ENCODE measurements at regions not wholly inside any gene's neighbourhood (a gene's known extent, or its start where the extent isn't known, plus 50 kb on each side); places are given as distances from the start of the nearest gene placed in this dataset.
"Not testable (repeated sequence)": the region's sequence is repeated elsewhere in the genome, so short reads cannot be mapped to it uniquely, and the experiment has no call there.

DNA sequence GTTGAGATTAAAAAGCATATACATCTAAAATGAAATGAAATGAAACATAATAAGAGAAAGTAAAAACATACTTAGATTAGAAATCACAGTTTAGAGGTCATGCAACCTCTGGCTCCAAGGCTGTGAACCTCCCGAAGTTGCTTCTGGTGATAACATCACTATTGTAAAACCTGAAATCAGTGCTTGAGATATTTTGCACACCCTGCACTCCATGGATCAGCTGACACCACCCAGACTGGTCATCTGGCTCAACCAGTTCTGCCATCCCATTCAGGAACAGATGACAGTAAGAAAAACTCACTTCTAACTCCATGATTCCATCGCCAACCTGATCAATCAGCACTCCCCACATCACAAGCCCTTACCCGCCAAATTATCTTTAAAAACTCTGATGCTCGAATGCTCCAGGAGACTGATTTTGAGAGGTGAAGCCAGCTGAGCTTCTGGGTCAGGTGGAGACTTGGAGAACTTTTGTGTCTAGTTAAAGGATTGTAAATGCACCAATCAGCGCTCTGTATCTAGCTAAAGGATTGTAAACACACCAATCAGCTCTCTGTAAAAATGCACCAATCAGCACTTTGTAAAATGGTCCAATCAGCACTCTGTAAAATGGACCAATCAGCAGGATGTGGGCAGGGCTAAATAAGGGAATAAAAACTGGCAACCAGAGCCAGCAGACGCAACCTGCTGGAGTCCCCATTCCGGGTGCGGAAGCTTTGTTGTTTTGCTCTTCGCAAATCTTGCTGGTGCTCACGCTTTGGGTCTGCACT lies 162.6 kb upstream of the MAGI2 start:
- DNase-seq = no peak

DNA sequence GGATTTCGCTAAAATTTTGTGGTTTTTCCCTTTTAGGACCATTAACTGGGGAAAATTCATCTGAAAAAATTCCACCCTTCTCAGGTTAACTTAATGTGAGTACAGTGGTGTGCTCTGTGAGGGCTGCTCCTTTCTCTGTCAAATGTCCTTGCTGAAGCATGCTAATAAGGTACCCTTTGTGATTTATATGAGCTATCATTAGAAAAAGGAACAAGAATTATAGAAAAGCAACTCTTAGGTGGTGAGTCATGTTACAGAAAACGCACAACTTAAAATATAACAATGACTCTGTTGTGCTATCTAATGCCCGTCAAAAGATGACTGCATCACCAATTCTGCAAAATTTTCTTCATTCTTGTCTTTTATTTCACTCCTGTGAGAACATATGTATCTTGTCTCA lies 162.0 kb upstream of the MAGI2 start:
- DNase-seq = no peak

- no peak for DNase-seq
These were observed 159.4 kb upstream of the MAGI2 start for GRCh38 chr7:79612903-79613302.

GRCh38 chr7:79612022-79612421 lies 158.6 kb upstream of the MAGI2 start:
- DNase-seq = no peak

GRCh38 chr7:79610748-79611304 lies 157.4 kb upstream of the MAGI2 start:
- no peak for DNase-seq

GRCh38 chr7:79610313-79610712 lies 156.8 kb upstream of the MAGI2 start:
- DNase-seq = no peak

GRCh38 chr7:79608005-79608404 lies 154.5 kb upstream of the MAGI2 start:
- DNase-seq = no peak

GRCh38 chr7:79604841-79605240 lies 151.4 kb upstream of the MAGI2 start:
- DNase-seq = no peak

DNA sequence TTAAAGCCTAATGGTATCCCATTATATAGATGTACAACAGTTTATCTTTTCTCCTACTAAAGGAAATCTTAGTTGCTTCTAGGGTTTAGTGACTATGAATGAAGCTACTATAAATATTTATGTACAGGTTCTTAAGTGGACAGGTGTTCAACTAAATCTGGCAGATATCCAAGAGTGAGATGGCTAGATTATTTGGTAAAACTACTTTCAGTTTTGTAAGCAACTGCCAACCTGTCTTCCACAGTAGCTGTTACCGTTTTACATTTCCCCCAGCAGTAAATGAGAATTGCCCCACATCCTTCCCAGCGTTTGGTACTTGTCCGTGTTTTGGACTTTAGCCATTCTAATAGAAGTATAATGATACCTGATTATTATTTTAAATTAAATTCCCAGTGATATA lies 144.9 kb upstream of the MAGI2 start:
- DNase-seq = no peak

GRCh38 chr7:79594671-79595070 lies 141.2 kb upstream of the MAGI2 start:
- DNase-seq = not testable (repeated sequence)

GRCh38 chr7:79593866-79594301 lies 140.4 kb upstream of the MAGI2 start:
- no peak for DNase-seq

- DNase-seq = no peak
These were observed 137.6 kb upstream of the MAGI2 start for GRCh38 chr7:79590916-79591623.

DNA sequence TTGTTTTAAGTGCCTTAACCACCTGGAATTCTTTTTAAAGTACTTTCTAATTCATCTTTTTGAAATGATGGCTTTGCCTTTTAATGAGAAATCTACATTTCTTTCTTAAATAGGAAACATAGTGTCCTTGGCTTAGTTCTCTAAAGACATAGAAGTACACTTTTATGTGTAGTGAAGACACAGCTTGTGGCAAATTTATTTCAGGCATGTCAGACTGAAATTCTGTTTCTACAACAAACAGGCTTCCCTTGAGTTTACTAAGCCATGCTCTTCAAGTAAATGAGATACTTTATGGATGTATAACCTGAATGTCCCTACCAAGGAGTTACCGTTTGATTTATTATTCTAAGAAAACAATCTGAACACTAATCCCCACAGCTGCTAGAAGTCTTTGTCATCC lies 136.9 kb upstream of the MAGI2 start:
- no peak for DNase-seq

DNA sequence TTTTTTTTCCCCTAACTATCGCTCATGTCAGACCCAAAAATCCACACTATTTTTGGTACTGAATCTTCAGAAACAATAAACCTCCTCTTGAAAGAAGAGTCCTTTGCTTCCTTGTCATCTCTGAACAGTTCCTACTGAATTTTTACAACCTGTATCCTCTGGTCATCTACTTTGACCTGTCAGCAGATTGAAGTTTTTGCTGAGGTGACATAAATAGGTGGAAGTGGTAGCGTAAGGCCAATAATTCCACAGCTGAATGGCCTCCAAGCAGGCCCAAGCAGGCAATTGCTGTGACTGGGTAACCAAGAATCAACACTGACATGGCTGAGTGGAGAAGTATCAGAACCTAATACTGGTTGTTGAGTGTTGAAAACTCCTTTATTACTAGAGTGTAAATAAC lies 117.4 kb upstream of the MAGI2 start:
- no peak for DNase-seq

DNA sequence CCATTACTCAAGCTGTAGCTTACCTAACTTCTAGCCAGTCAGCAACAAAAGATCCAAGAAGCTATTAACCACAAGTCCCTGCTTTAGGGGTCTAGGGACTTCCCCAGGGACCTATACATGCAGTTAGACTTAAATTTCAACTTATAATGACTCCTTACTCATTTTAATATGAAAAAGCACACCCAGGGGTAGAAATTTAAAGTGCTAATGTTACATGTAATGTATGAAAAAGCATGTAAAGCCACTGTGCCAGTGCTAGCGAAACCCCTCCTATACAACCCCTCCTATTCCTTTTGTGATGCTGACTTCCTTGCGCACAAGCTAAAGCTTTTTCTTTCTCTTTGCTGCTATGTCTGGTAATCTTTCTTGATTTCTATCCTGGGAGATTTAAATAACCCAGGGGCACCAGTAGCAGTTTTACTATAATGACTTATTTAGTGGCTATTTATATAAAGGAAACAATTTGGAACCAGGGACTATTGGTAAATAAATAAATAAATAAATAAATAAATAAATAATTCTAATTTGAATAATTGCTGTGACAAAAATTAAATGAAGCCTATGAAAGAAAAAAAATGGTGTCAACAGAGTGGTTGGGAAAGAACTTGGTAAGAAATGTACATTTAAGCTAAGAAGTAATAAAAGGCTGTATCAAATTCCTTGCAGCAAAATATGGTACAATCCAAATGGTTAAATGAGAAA lies 110.5 kb upstream of the MAGI2 start:
- DNase-seq = no peak

GRCh38 chr7:79555571-79555970 lies 102.1 kb upstream of the MAGI2 start:
- no peak for DNase-seq

DNA sequence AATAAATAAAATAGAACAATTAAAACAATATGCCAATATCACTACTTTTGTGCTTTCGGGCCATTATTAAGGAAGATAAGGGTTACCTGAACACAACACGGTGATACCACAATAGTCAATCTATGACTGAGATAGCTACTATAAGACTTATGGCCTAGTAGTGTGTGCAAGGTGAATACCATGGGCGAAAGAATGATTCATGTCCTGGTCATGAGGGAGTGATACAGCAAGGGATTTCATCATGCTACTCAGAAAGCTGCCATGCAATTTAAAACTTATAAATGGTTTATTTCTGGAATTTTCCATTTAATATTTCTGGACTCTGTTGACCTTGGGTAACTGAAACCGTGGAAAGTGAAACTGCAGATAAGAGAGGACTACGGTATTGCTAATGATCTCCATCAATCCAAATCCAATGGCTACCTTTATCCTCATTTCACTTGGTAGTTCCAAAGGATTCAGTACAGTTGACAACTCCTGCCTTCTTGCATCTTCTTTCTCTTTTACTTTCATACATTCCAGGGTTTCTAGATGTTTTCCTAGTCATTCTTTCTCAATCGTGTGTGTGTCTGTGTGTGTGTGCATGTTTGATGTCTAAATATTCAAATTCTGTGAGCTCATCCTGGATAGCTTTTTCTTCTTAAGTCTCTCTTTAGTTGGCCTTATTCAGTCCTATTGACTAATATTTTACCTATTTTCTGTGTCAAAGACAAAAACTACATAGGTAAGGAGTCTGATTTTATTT lies 100.5 kb upstream of the MAGI2 start:
- DNase-seq = no peak

DNA sequence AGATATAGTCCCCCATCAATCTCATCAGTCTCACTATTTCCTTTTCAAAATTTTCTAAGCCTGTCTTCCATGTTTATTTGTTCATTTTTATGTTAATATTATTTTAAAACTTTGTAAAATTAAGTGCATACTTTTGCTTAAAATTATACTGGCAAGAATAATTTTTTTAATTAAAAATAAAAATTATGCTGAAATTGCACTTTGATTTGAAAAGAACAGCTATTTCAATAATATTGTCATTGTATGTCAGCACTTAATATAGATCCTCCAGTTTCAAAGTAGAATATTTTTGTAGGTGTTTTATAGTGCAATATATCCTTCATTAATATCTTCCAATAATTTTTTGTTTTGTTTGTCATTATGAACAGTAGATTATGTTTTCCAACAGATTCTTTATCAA lies 99.0 kb upstream of the MAGI2 start:
- DNase-seq = no peak

- DNase-seq = no peak
These were observed 95.3 kb upstream of the MAGI2 start for GRCh38 chr7:79548727-79549126.

- no peak for DNase-seq
These were observed 93.7 kb upstream of the MAGI2 start for GRCh38 chr7:79547132-79547531.

- DNase-seq = no peak
These were observed 87.1 kb upstream of the MAGI2 start for GRCh38 chr7:79540592-79540991.

- no peak for DNase-seq
These were observed 80.7 kb upstream of the MAGI2 start for GRCh38 chr7:79534128-79534527.
